IMR-90 (cell line): ENCODE measurements at regions not wholly inside any gene's neighbourhood (a gene's known extent, or its start where the extent isn't known, plus 50 kb on each side); places are given as distances from the start of the nearest gene placed in this dataset.

Experiments used
- CTCF ChIP-seq: conservative IDR thresholded peaks from 2 replicates; pipeline ENCODE4 v1.5.1; 2012; ENCODE audit warnings: mild to moderate bottlenecking, low read depth, low read length, improper control_type of control experiment
- FOS ChIP-seq: fragments of 150-350 bp; IDR thresholded peaks from 2 replicates; pipeline ENCODE4 v1.6.1; 2016; ENCODE audit warnings: low read depth, low read length
- POLR2A ChIP-seq: IDR thresholded peaks from 2 replicates; pipeline ENCODE4 v1.6.1; 2012; ENCODE audit warnings: mild to moderate bottlenecking, low read depth, low read length
- RAD21 ChIP-seq: IDR thresholded peaks from 2 replicates; pipeline ENCODE4 v1.6.1; 2012; ENCODE audit warnings: low read length, improper control_type of control experiment
- RCOR1 ChIP-seq: IDR thresholded peaks from 2 replicates; pipeline ENCODE4 v1.6.1; 2012; ENCODE audit warnings: mild to moderate bottlenecking, low read length, improper control_type of control experiment; ENCODE audit not compliant: insufficient replicate concordance

GRCh38 chr6:51505434-51505833 is 582.0 kb downstream of the PKHD1 start:
- TF ChIP-seq CTCF (no peak), POLR2A (no peak), RCOR1 (no peak), RAD21 (no peak), FOS (no peak)
